ENCODE measurements at regions not wholly inside any gene's neighbourhood (a gene's known extent, or its start where the extent isn't known, plus 50 kb on each side); places are given as distances from the start of the nearest gene placed in this dataset.

GRCh38 chr14:54094765-54095164 lies 138.1 kb upstream of the BMP4 start:
- DNase-seq, result no peak

- no peak for DNase-seq
Observed at GRCh38 chr14:54098536-54098935, 141.9 kb upstream of the BMP4 start.

GRCh38 chr14:54102051-54102456 lies 145.4 kb upstream of the BMP4 start:
- DNase-seq, result no peak

GRCh38 chr14:54102530-54102929 lies 145.9 kb upstream of the BMP4 start:
- DNase-seq, result no peak

GRCh38 chr14:54104601-54105145 lies 148.0 kb upstream of the BMP4 start:
- no peak for DNase-seq

GRCh38 chr14:54105406-54105805 lies 148.8 kb upstream of the BMP4 start:
- no peak for DNase-seq

GRCh38 chr14:54105898-54106297 lies 149.3 kb upstream of the BMP4 start:
- DNase-seq, result no peak

GRCh38 chr14:54106661-54107377 lies 150.2 kb upstream of the BMP4 start:
- no peak for DNase-seq

GRCh38 chr14:54108481-54109471 lies 152.2 kb upstream of the BMP4 start:
- DNase-seq, result peak; percentile 79

GRCh38 chr14:54109521-54110120 lies 153.0 kb upstream of the BMP4 start:
- DNase-seq, result no peak

GRCh38 chr14:54114941-54115340 lies 158.3 kb upstream of the BMP4 start:
- DNase-seq, result no peak

GRCh38 chr14:54116198-54116885 lies 159.7 kb upstream of the BMP4 start:
- no peak for DNase-seq

- DNase-seq, result no peak
Observed at GRCh38 chr14:54116972-54117371, 160.3 kb upstream of the BMP4 start.

GRCh38 chr14:54117396-54117795 lies 160.8 kb upstream of the BMP4 start:
- DNase-seq, result no peak

- DNase-seq, result no peak
Observed at GRCh38 chr14:54117924-54118323, 161.3 kb upstream of the BMP4 start.

GRCh38 chr14:54120260-54120659 lies 163.6 kb upstream of the BMP4 start:
- DNase-seq, result no peak

- DNase-seq, result no peak
Observed at GRCh38 chr14:54121466-54122027, 164.9 kb upstream of the BMP4 start.

- DNase-seq, result no peak
Observed at GRCh38 chr14:54123841-54124240, 167.2 kb upstream of the BMP4 start.

- DNase-seq, result no peak
Observed at GRCh38 chr14:54125109-54125508, 168.5 kb upstream of the BMP4 start.

- DNase-seq, result no peak
Observed at GRCh38 chr14:54126947-54127346, 170.3 kb upstream of the BMP4 start.

- no peak for DNase-seq
Observed at GRCh38 chr14:54127526-54127925, 170.9 kb upstream of the BMP4 start.
